HT-29 (cell line): ENCODE measurements at regions not wholly inside any gene's neighbourhood (a gene's known extent, or its start where the extent isn't known, plus 50 kb on each side); places are given as distances from the start of the nearest gene placed in this dataset.
"Not testable (repeated sequence)": the region's sequence is repeated elsewhere in the genome, so short reads cannot be mapped to it uniquely, and the experiment has no call there.

Experiments used
- DNase-seq: peaks from one replicate; pipeline ENCODE4 v3.0.0-alpha.2; 2015; ENCODE audit warnings: low spot score

- no peak for DNase-seq
Measured at GRCh38 chr13:90049989-90050671, 1297.4 kb upstream of the MIR17HG start.

- DNase-seq = no peak
Measured at GRCh38 chr13:90055121-90055520, 1292.4 kb upstream of the MIR17HG start.

- DNase-seq = no peak
Measured at GRCh38 chr13:90055760-90056159, 1291.7 kb upstream of the MIR17HG start.

- not testable (repeated sequence) for DNase-seq
Measured at GRCh38 chr13:90064226-90064625, 1283.3 kb upstream of the MIR17HG start.

- no peak for DNase-seq
Measured at GRCh38 chr13:90068658-90069057, 1278.8 kb upstream of the MIR17HG start.

- no peak for DNase-seq
Measured at GRCh38 chr13:90070362-90070761, 1277.1 kb upstream of the MIR17HG start.

- no peak for DNase-seq
Measured at GRCh38 chr13:90070837-90071525, 1276.5 kb upstream of the MIR17HG start.

- no peak for DNase-seq
Measured at GRCh38 chr13:90084684-90085290, 1262.7 kb upstream of the MIR17HG start.

GRCh38 chr13:90089051-90089450 is 1258.4 kb upstream of the MIR17HG start:
- DNase-seq = no peak

- DNase-seq = no peak
Measured at GRCh38 chr13:90091611-90092010, 1255.9 kb upstream of the MIR17HG start.

- DNase-seq = no peak
Measured at GRCh38 chr13:90094357-90094756, 1253.1 kb upstream of the MIR17HG start.

GRCh38 chr13:90098577-90098976 is 1248.9 kb upstream of the MIR17HG start:
- DNase-seq = no peak

- no peak for DNase-seq
Measured at GRCh38 chr13:90099847-90100246, 1247.6 kb upstream of the MIR17HG start.

- no peak for DNase-seq
Measured at GRCh38 chr13:90103099-90103784, 1244.2 kb upstream of the MIR17HG start.

- DNase-seq = no peak
Measured at GRCh38 chr13:90104764-90105163, 1242.7 kb upstream of the MIR17HG start.

- DNase-seq = no peak
Measured at GRCh38 chr13:90105276-90105675, 1242.2 kb upstream of the MIR17HG start.

- no peak for DNase-seq
Measured at GRCh38 chr13:90105849-90106496, 1241.5 kb upstream of the MIR17HG start.

GRCh38 chr13:90107661-90108060 is 1239.8 kb upstream of the MIR17HG start:
- no peak for DNase-seq

GRCh38 chr13:90108547-90108946 is 1238.9 kb upstream of the MIR17HG start:
- DNase-seq = no peak

- DNase-seq = no peak
Measured at GRCh38 chr13:90116121-90116520, 1231.4 kb upstream of the MIR17HG start.

- no peak for DNase-seq
Measured at GRCh38 chr13:90118467-90119071, 1228.9 kb upstream of the MIR17HG start.
